Cardiac septum (tissue), 1 donor: ENCODE measurements at regions not wholly inside any gene's neighbourhood (a gene's known extent, or its start where the extent isn't known, plus 50 kb on each side); places are given as distances from the start of the nearest gene placed in this dataset.
"Not testable (repeated sequence)": the region's sequence is repeated elsewhere in the genome, so short reads cannot be mapped to it uniquely, and the experiment has no call there.

Experiments
- DNase-seq: peaks from one replicate; pipeline ENCODE4 v3.0.0-alpha.2; 2020; ENCODE audit warnings: low spot score
- intact Hi-C: fragments of 100-400 bp; cut with DNase I; formaldehyde crosslinking; loops from one replicate; pipeline ENCODE4 v1.14.0; 2022
- donor health status: DM: no; HTN: no; CAD: no.

DNA sequence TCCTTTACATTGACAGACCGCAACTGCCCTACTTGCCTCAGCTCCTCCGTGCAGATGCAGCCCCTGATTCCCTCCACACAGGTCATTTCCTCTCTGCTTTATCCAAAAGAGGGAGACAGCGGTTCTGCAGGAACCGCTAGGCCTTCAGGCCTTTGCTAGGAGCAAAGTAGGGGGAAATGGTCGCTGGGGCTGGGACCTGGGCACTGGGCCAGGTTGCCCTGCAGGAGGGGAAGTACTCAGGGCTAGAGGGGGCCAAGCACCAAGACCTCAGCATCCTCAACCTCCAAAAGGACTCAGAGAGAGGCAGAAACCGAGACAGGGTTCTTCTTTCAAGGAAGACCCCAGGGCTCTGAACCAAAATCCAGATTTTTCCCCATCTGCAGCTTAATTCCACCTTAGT is 160.4 kb upstream of the NOTCH2NLA start:
- intact Hi-C loops, DNase-seq: not testable (repeated sequence)

DNA sequence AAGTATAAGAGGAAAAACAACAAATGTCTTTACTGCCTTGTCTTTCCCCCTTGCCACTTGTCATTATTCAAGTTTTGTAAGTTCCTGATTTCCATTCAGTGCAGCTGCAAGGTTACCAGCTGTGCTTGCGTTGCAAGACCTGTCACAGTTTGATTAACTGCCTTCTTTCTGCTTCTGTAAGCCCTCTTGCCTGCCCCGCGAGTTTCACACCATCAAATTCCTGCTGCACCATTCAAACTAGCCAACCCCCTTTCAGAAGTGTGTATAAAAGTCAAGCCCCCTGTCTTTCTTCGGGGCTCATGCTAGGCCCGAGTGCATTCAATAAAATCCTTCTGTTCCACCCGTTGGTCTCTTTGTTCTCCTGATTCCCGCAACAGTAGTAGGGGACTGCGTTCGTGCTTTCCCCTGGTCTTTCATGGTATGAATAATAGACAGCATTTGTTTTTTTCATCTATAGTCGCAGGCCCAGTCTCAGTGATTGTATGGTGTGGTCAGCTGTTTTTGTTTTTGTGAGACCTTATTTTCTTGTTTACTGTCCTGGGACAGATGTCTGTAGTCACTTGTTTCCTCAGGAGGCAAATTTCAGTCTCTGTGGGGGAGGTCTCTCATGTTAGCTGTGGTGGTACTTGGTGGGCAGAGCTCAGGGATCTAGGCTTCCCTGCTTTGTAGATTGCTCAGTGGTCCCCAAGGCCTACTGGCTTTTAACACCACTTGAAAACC is 159.1 kb upstream of the NOTCH2NLA start:
- not testable (repeated sequence) for DNase-seq

GRCh38 chr1:146386851-146387749 is 158.3 kb upstream of the NOTCH2NLA start:
- intact Hi-C loops: not testable (repeated sequence)
- peak; percentile 80 for DNase-seq

More for the DNA sequence above, 159.1 kb upstream of the NOTCH2NLA start:
- intact Hi-C loops: not testable (repeated sequence)

DNA sequence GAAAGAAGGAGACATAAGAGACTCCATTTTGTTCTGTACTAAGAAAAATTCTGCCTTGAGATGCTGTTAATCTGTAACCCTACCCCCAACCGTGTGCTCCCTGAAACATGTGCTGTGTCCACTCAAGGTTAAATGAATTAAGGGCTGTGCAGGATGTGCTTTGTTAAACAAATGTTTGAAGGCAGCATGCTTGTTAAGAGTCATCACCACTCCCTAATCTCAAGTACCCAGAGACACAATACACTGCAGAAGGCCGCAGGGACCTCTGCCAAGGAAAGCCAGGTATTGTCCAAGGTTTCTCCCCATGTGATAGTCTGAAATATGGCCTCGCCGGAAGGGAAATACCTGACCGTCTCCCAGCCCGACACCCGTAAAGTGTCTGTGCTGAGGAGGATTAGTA is 152.4 kb upstream of the NOTCH2NLA start:
- DNase-seq, intact Hi-C loops: not testable (repeated sequence)

- intact Hi-C loops: not testable (repeated sequence)
- peak; percentile 78 for DNase-seq
Measured at GRCh38 chr1:146376708-146377496, 148.1 kb upstream of the NOTCH2NLA start.

GRCh38 chr1:146376309-146376707 is 147.5 kb upstream of the NOTCH2NLA start:
- peak; percentile 96 for DNase-seq
- intact Hi-C loops: not testable (repeated sequence)

- DNase-seq, intact Hi-C loops: not testable (repeated sequence)
Measured at GRCh38 chr1:146375108-146375507, 146.3 kb upstream of the NOTCH2NLA start.

- intact Hi-C loops: not testable (repeated sequence)
- DNase-seq: peak; percentile 76
Measured at GRCh38 chr1:146369940-146370339, 141.1 kb upstream of the NOTCH2NLA start.

DNA sequence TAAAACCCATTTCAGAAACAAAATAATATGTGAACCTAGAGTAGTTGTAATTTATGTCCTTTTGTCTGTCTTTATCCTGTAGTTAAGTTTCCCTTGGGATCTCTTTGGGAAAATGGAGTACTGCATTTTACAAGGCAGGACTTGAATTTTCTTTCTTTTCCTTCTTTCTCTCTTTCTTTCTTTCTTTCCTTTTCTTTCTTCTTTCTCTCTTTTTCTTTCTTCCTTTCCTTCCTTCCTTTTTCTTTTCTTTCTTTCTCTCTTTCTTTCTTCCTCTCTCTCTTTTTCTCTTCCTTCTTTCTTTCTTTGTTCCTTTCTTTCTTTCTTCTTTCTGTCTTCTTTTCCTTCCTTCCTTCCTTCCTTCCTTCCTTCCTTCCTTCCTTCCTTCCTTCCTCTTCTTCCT is 126.6 kb upstream of the NOTCH2NLA start:
- DNase-seq, intact Hi-C loops: not testable (repeated sequence)

- intact Hi-C loops, DNase-seq: not testable (repeated sequence)
Measured at GRCh38 chr1:146326863-146327262, 98.0 kb upstream of the NOTCH2NLA start.

- intact Hi-C loops, DNase-seq: not testable (repeated sequence)
Measured at GRCh38 chr1:146324463-146324862, 95.6 kb upstream of the NOTCH2NLA start.

DNA sequence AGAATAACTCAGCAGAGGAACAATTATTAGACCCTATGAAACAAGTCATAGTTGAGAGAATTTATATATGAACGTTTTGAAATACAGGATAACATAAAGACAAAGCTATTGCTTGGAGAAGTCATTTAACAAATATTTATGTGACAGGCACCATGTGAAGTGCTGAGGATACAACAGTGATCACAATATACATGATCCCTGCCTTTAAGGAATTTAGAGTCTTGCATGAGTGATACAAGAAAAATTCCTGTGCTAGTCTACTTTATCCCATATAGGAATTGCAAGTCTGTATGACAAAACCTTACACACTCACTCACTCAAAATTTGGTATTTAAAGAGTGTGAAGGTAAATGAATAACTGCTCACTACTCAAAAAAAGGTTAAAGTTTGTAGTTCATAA is 94.5 kb upstream of the NOTCH2NLA start:
- DNase-seq, intact Hi-C loops: not testable (repeated sequence)

DNA sequence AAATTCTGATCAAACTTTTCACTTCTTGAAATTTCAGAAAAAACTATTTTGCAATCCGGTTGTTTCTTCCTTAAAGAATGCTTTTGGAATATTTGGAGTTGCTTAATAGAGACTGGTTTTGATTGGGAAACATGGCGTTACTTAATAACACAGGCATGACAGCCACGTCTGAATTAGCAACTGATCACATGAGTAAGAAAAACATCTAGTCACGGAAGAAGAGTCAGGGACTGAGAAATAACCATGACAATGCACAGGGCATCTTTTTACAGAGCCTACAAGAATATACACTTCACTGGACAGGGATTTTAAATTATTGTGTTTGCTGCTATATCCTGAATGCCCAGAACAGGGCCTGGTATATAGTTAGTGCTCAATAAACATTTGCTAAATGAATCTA is 94.1 kb upstream of the NOTCH2NLA start:
- intact Hi-C loops, DNase-seq: not testable (repeated sequence)

DNA sequence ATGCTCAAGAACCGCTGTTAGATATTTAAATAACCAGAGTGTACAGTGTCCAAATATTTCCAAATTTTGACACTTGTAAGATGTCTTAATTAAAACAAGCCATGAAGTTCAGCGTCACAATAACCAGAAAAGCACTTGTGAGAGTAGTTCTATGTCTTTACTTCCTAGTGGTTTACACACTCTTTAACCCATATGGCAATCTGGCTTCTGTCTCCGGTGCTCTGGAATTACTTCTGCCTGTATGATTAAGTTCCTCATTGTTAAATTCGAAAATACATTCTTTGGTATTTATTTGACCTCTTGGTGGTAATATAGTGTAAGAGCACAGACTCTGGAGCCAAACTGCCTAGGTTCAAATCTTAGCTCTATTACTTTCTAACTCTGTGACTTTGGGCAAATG is 89.9 kb upstream of the NOTCH2NLA start:
- DNase-seq, intact Hi-C loops: not testable (repeated sequence)

- intact Hi-C loops, DNase-seq: not testable (repeated sequence)
Measured at GRCh38 chr1:146317785-146318184, 89.0 kb upstream of the NOTCH2NLA start.

- intact Hi-C loops, DNase-seq: not testable (repeated sequence)
Measured at GRCh38 chr1:146314449-146315246, 85.8 kb upstream of the NOTCH2NLA start.

- intact Hi-C loops, DNase-seq: not testable (repeated sequence)
Measured at GRCh38 chr1:146310579-146310978, 81.8 kb upstream of the NOTCH2NLA start.

DNA sequence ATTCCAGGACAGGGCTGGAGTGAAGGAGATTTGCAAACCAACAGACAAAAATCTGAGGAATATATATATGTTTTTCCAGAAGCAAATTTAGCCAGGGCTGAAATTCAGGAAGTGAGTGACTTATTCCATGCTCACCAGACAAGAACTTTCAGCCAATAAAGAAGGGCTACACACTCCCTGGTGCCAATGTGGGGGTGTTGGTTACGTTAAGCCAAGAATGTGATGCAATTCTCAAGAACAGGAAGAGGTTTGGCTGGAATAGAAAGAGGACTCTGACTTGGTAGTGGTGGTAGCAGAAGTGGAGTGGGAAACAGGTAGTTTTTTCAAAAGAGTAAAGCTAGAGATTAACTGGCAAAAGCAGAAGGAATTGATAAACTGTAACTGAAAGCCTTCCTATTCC is 80.6 kb upstream of the NOTCH2NLA start:
- DNase-seq, intact Hi-C loops: not testable (repeated sequence)

DNA sequence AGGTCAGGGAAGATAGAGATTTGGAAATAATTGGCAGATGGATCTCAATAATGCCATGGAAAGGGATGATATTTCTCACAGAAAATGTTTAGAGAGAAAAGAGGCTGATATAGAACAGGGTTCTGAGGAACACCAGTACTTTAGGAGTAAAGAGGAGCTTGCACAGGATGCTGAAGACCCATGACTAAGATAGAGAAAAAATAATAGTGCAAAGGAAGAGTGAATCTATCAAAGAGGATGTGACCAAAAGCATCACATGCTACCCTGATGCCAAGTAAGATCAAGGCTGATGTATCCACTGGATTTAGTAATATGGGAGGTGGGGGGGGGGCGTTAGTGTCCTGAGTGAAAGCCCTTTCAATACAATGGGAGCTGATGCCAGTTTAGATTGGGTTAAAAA is 80.1 kb upstream of the NOTCH2NLA start:
- DNase-seq, intact Hi-C loops: not testable (repeated sequence)
